ENCODE measurements at regions not wholly inside any gene's neighbourhood (a gene's known extent, or its start where the extent isn't known, plus 50 kb on each side); places are given as distances from the start of the nearest gene placed in this dataset.

DNA sequence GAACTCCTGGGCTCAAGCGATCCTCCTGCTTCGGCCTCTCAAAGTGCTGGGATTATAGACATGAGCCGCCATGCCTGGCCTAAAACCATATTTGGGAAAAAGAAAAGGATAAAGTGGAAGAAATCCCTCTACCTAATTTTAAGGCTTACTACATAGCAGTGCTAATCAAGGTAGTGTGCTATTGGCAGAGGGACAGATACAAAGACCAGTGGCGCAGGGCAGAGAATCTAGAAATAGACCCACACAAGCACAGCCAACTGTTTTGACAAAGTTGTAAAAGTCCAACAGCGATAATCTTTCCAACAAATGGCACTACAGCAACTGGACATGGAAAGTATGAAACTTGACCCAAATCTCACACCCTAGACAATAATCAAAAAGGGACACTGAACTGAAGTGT is 138.4 kb downstream of the TFCP2L1 start:
- POLR2A ChIA-PET: no interaction called here
- TF ChIP-seq, protein P1, sequence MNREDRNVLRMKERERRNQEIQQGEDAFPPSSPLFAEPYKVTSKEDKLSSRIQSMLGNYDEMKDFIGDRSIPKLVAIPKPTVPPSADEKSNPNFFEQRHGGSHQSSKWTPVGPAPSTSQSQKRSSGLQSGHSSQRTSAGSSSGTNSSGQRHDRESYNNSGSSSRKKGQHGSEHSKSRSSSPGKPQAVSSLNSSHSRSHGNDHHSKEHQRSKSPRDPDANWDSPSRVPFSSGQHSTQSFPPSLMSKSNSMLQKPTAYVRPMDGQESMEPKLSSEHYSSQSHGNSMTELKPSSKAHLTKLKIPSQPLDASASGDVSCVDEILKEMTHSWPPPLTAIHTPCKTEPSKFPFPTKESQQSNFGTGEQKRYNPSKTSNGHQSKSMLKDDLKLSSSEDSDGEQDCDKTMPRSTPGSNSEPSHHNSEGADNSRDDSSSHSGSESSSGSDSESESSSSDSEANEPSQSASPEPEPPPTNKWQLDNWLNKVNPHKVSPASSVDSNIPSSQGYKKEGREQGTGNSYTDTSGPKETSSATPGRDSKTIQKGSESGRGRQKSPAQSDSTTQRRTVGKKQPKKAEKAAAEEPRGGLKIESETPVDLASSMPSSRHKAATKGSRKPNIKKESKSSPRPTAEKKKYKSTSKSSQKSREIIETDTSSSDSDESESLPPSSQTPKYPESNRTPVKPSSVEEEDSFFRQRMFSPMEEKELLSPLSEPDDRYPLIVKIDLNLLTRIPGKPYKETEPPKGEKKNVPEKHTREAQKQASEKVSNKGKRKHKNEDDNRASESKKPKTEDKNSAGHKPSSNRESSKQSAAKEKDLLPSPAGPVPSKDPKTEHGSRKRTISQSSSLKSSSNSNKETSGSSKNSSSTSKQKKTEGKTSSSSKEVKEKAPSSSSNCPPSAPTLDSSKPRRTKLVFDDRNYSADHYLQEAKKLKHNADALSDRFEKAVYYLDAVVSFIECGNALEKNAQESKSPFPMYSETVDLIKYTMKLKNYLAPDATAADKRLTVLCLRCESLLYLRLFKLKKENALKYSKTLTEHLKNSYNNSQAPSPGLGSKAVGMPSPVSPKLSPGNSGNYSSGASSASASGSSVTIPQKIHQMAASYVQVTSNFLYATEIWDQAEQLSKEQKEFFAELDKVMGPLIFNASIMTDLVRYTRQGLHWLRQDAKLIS (CRISPR knock-in tag; IDR thresholded peaks at IDR 0.05; ENCODE audit: borderline replicate concordance): no peak
- no peak for TF ChIP-seq CBFB (CRISPR knock-in tag; IDR thresholded peaks at IDR 0.05; ENCODE audit: low read depth)
- TF ChIP-seq, protein P2, sequence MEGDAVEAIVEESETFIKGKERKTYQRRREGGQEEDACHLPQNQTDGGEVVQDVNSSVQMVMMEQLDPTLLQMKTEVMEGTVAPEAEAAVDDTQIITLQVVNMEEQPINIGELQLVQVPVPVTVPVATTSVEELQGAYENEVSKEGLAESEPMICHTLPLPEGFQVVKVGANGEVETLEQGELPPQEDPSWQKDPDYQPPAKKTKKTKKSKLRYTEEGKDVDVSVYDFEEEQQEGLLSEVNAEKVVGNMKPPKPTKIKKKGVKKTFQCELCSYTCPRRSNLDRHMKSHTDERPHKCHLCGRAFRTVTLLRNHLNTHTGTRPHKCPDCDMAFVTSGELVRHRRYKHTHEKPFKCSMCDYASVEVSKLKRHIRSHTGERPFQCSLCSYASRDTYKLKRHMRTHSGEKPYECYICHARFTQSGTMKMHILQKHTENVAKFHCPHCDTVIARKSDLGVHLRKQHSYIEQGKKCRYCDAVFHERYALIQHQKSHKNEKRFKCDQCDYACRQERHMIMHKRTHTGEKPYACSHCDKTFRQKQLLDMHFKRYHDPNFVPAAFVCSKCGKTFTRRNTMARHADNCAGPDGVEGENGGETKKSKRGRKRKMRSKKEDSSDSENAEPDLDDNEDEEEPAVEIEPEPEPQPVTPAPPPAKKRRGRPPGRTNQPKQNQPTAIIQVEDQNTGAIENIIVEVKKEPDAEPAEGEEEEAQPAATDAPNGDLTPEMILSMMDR (IDR thresholded peaks at IDR 0.05): no peak
- TF ChIP-seq, protein P3, sequence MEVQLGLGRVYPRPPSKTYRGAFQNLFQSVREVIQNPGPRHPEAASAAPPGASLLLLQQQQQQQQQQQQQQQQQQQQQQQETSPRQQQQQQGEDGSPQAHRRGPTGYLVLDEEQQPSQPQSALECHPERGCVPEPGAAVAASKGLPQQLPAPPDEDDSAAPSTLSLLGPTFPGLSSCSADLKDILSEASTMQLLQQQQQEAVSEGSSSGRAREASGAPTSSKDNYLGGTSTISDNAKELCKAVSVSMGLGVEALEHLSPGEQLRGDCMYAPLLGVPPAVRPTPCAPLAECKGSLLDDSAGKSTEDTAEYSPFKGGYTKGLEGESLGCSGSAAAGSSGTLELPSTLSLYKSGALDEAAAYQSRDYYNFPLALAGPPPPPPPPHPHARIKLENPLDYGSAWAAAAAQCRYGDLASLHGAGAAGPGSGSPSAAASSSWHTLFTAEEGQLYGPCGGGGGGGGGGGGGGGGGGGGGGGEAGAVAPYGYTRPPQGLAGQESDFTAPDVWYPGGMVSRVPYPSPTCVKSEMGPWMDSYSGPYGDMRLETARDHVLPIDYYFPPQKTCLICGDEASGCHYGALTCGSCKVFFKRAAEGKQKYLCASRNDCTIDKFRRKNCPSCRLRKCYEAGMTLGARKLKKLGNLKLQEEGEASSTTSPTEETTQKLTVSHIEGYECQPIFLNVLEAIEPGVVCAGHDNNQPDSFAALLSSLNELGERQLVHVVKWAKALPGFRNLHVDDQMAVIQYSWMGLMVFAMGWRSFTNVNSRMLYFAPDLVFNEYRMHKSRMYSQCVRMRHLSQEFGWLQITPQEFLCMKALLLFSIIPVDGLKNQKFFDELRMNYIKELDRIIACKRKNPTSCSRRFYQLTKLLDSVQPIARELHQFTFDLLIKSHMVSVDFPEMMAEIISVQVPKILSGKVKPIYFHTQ (CRISPR knock-in tag; IDR thresholded peaks at IDR 0.05): no peak
- TF ChIP-seq JUN (CRISPR knock-in tag; IDR thresholded peaks at IDR 0.05): no peak
- TF ChIP-seq ATF1 (CRISPR knock-in tag; IDR thresholded peaks at IDR 0.05): no peak
- TF ChIP-seq SP1 (CRISPR knock-in tag; conservative IDR thresholded peaks at IDR 0.05): no peak
- TF ChIP-seq, protein P4, sequence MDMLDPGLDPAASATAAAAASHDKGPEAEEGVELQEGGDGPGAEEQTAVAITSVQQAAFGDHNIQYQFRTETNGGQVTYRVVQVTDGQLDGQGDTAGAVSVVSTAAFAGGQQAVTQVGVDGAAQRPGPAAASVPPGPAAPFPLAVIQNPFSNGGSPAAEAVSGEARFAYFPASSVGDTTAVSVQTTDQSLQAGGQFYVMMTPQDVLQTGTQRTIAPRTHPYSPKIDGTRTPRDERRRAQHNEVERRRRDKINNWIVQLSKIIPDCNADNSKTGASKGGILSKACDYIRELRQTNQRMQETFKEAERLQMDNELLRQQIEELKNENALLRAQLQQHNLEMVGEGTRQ (CRISPR knock-in tag; IDR thresholded peaks at IDR 0.05): no peak
- TF ChIP-seq, protein P5, sequence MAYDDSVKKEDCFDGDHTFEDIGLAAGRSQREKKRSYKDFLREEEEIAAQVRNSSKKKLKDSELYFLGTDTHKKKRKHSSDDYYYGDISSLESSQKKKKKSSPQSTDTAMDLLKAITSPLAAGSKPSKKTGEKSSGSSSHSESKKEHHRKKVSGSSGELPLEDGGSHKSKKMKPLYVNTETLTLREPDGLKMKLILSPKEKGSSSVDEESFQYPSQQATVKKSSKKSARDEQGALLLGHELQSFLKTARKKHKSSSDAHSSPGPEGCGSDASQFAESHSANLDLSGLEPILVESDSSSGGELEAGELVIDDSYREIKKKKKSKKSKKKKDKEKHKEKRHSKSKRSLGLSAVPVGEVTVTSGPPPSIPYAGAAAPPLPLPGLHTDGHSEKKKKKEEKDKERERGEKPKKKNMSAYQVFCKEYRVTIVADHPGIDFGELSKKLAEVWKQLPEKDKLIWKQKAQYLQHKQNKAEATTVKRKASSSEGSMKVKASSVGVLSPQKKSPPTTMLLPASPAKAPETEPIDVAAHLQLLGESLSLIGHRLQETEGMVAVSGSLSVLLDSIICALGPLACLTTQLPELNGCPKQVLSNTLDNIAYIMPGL (CRISPR knock-in tag; IDR thresholded peaks at IDR 0.05): no peak
- no peak for TF ChIP-seq ELF4 (CRISPR knock-in tag; IDR thresholded peaks at IDR 0.05; ENCODE audit: low read depth)
- no peak for TF ChIP-seq NR3C1 (CRISPR knock-in tag; conservative IDR thresholded peaks at IDR 0.05; ENCODE audit: low read depth)
- TF ChIP-seq, protein P6, sequence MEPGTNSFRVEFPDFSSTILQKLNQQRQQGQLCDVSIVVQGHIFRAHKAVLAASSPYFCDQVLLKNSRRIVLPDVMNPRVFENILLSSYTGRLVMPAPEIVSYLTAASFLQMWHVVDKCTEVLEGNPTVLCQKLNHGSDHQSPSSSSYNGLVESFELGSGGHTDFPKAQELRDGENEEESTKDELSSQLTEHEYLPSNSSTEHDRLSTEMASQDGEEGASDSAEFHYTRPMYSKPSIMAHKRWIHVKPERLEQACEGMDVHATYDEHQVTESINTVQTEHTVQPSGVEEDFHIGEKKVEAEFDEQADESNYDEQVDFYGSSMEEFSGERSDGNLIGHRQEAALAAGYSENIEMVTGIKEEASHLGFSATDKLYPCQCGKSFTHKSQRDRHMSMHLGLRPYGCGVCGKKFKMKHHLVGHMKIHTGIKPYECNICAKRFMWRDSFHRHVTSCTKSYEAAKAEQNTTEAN (CRISPR knock-in tag; IDR thresholded peaks at IDR 0.05): no peak
- no peak for TF ChIP-seq ZNF416 (CRISPR knock-in tag; IDR thresholded peaks at IDR 0.05)
- no peak for TF ChIP-seq MYBL2 (CRISPR knock-in tag; IDR thresholded peaks at IDR 0.05)
- TF ChIP-seq, protein P7, sequence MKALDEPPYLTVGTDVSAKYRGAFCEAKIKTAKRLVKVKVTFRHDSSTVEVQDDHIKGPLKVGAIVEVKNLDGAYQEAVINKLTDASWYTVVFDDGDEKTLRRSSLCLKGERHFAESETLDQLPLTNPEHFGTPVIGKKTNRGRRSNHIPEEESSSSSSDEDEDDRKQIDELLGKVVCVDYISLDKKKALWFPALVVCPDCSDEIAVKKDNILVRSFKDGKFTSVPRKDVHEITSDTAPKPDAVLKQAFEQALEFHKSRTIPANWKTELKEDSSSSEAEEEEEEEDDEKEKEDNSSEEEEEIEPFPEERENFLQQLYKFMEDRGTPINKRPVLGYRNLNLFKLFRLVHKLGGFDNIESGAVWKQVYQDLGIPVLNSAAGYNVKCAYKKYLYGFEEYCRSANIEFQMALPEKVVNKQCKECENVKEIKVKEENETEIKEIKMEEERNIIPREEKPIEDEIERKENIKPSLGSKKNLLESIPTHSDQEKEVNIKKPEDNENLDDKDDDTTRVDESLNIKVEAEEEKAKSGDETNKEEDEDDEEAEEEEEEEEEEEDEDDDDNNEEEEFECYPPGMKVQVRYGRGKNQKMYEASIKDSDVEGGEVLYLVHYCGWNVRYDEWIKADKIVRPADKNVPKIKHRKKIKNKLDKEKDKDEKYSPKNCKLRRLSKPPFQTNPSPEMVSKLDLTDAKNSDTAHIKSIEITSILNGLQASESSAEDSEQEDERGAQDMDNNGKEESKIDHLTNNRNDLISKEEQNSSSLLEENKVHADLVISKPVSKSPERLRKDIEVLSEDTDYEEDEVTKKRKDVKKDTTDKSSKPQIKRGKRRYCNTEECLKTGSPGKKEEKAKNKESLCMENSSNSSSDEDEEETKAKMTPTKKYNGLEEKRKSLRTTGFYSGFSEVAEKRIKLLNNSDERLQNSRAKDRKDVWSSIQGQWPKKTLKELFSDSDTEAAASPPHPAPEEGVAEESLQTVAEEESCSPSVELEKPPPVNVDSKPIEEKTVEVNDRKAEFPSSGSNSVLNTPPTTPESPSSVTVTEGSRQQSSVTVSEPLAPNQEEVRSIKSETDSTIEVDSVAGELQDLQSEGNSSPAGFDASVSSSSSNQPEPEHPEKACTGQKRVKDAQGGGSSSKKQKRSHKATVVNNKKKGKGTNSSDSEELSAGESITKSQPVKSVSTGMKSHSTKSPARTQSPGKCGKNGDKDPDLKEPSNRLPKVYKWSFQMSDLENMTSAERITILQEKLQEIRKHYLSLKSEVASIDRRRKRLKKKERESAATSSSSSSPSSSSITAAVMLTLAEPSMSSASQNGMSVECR (CRISPR knock-in tag; IDR thresholded peaks at IDR 0.05; ENCODE audit: borderline replicate concordance): no peak
- TF ChIP-seq, protein P8, sequence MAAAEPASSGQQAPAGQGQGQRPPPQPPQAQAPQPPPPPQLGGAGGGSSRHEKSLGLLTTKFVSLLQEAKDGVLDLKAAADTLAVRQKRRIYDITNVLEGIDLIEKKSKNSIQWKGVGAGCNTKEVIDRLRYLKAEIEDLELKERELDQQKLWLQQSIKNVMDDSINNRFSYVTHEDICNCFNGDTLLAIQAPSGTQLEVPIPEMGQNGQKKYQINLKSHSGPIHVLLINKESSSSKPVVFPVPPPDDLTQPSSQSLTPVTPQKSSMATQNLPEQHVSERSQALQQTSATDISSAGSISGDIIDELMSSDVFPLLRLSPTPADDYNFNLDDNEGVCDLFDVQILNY (CRISPR knock-in tag; IDR thresholded peaks at IDR 0.05): no peak
- TF ChIP-seq, protein P9, sequence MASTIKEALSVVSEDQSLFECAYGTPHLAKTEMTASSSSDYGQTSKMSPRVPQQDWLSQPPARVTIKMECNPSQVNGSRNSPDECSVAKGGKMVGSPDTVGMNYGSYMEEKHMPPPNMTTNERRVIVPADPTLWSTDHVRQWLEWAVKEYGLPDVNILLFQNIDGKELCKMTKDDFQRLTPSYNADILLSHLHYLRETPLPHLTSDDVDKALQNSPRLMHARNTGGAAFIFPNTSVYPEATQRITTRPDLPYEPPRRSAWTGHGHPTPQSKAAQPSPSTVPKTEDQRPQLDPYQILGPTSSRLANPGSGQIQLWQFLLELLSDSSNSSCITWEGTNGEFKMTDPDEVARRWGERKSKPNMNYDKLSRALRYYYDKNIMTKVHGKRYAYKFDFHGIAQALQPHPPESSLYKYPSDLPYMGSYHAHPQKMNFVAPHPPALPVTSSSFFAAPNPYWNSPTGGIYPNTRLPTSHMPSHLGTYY (CRISPR knock-in tag; IDR thresholded peaks at IDR 0.05): no peak
- TF ChIP-seq TP53 (CRISPR knock-in tag; IDR thresholded peaks at IDR 0.05): no peak

More for the DNA sequence above, 138.4 kb downstream of the TFCP2L1 start:
- CTCF ChIA-PET: interaction anchor here (1.0 kb wide), 1 partner anchor 18 kb away, joined by 6 read pairs; no protein-coding TSS in a partner anchor
- DNase-seq (ENCODE audit: low spot score) (no peak), ATAC-seq (no peak)
- Mint-ChIP-seq H3K27me3 (ENCODE audit: low read depth) (no peaks in the 10 kb centered on the region), H3K4me3 (no peak overlapping the region), H3K9me3 (no peaks in the 10 kb centered on the region), H3K36me3 (no peaks in the 10 kb centered on the region), H3K4me1 (no peaks in the 10 kb centered on the region), H3K27ac (no peak overlapping the region)
